ENCODE measurements at regions not wholly inside any gene's neighbourhood (a gene's known extent, or its start where the extent isn't known, plus 50 kb on each side); places are given as distances from the start of the nearest gene placed in this dataset.

GRCh38 chr11:113596658-113597057 lies 109.5 kb downstream of the TMPRSS5 start:
- TF ChIP-seq CTCF (IDR thresholded peaks at IDR 0.05) (no peak), POLR2A (IDR thresholded peaks at IDR 0.05) (no peak)
